Panc1 (cell line): ENCODE measurements at regions not wholly inside any gene's neighbourhood (a gene's known extent, or its start where the extent isn't known, plus 50 kb on each side); places are given as distances from the start of the nearest gene placed in this dataset.

Experiments
- ATAC-seq: fragments of 200-7000 bp; cut with Tn5 transposase; 2 replicates; pipeline ENCODE4 v1.9.1; 2020; ENCODE audit warnings: mild to moderate bottlenecking, moderate library complexity
- BruUV-seq: library from RNA; stranded (reverse); fragments of 400-500 nt; replicated peaks from 2 replicates; lab custom pipeline; 2021; lab: Mats Ljungman, UMichigan
- CTCF ChIA-PET: fragments of 300-600 bp; sonication (Branson Sonifier 250); formaldehyde crosslinking; loops from one replicate; lab custom pipeline; 2022; ENCODE audit warnings: antibody characterized with exemption; lab: Charles Lee
- POLR2A ChIA-PET: fragments of 300-600 bp; sonication (Branson Sonifier 250); formaldehyde crosslinking; loops from one replicate; lab custom pipeline; 2022; ENCODE audit warnings: antibody characterized with exemption; lab: Charles Lee
- DNase-seq: peaks from one replicate; pipeline ENCODE4 v3.0.0-alpha.2; 2010; ENCODE audit warnings: low read depth, low spot score
- H3K27ac ChIP-seq: 2 replicates; pipeline ENCODE4 v1.5.1; 2011; ENCODE audit warnings: mild to moderate bottlenecking, low read length, inconsistent platforms
- H3K27me3 ChIP-seq: fragments of 200-500 bp; sonication (Bioruptor generic); 2 replicates; pipeline ENCODE4 v1.6.0; 2014; ENCODE audit warnings: low read length, inconsistent platforms; ENCODE audit not compliant: control insufficient read depth, insufficient read depth
- H3K36me3 ChIP-seq: fragments of 200-500 bp; sonication (Bioruptor generic); 2 replicates; pipeline ENCODE4 v1.5.1; 2014; ENCODE audit warnings: inconsistent platforms, mild to moderate bottlenecking, low read length, moderate library complexity; ENCODE audit not compliant: control insufficient read depth, insufficient read depth
- H3K4me1 ChIP-seq: 2 replicates; pipeline ENCODE4 v1.5.1; 2011; ENCODE audit warnings: inconsistent platforms, mild to moderate bottlenecking, low read length, moderate library complexity; ENCODE audit not compliant: control insufficient read depth, insufficient read depth
- H3K4me3 ChIP-seq, 2 experiments: 2 replicates each; pipeline ENCODE4 v1.5.1; 2011 to 2012; ENCODE audit warnings: low read depth in 2 of 2, low read length in 2 of 2, mild to moderate bottlenecking in 2 of 2, inconsistent platforms in 1 of 2, moderate library complexity in 1 of 2
- H3K9me3 ChIP-seq: fragments of 200-500 bp; sonication (Bioruptor generic); 2 replicates; pipeline ENCODE4 v1.5.1; 2014; ENCODE audit warnings: low read depth, mild to moderate bottlenecking, inconsistent platforms, low read length, moderate library complexity; ENCODE audit not compliant: control insufficient read depth, insufficient read depth
- CTCF ChIP-seq: fragments of 450-650 bp; IDR thresholded peaks from 2 replicates; pipeline ENCODE4 v1.5.1; 2017; ENCODE audit warnings: mild to moderate bottlenecking
- POLR2AphosphoS5 ChIP-seq: IDR thresholded peaks from 2 replicates; pipeline ENCODE4 v1.6.1; 2012; ENCODE audit warnings: mild to moderate bottlenecking, low read depth, low read length, moderate library complexity
- REST ChIP-seq, 2 experiments: IDR thresholded peaks; 2 replicates each; pipeline ENCODE4 v1.6.1; 2011 to 2012; ENCODE audit warnings: low read depth in 2 of 2, control low read depth in 1 of 2, low read length in 1 of 2, mild to moderate bottlenecking in 1 of 2, moderate library complexity in 1 of 2; ENCODE audit not compliant: insufficient read depth in 1 of 2
- SIN3A ChIP-seq: IDR thresholded peaks from 2 replicates; pipeline ENCODE4 v1.6.1; 2012; ENCODE audit warnings: low read depth, mild to moderate bottlenecking, low read length, moderate library complexity, borderline replicate concordance; ENCODE audit not compliant: insufficient read depth
- TCF7L2 ChIP-seq: IDR thresholded peaks from 2 replicates; pipeline ENCODE4 v1.6.1; 2011; ENCODE audit warnings: mild to moderate bottlenecking, low read depth, low read length, inconsistent platforms
- in situ Hi-C: cut with HindIII; loops from 2 replicates; pipeline ENCODE4 v1.10.0; 2016; ENCODE audit warnings: low sequenced_read_pairs, low pct_unique_long_range_greater_than_20kb
- intact Hi-C: fragments of 100-400 bp; cut with micrococcal nuclease; formaldehyde crosslinking; loops from one replicate; pipeline ENCODE4 v1.10.0; 2022; ENCODE audit not compliant: unreplicated experiment

- ChIA-PET CTCF (no interaction called here), POLR2A (no interaction called here)
- TF ChIP-seq REST (IDR thresholded peaks at IDR 0.05; ENCODE audit: insufficient read depth in 1 of 2, low read depth in 2 of 2, low read length in 1 of 2) (no peak), SIN3A (no peak), TCF7L2 (no peak), POLR2AphosphoS5 (no peak), CTCF (no peak)
- DNase-seq (no peak), ATAC-seq (no peak)
- intact Hi-C loops: no loop called here
- BruUV-seq: no TSS peak
- Histone ChIP-seq H3K36me3 (no peaks in the 10 kb centered on the region), H3K4me1 (no peaks in the 10 kb centered on the region), H3K27ac (no peak overlapping the region), H3K27me3 (no peaks in the 10 kb centered on the region), H3K9me3 (no peaks in the 10 kb centered on the region), H3K4me3 (no peak overlapping the region)
- in situ Hi-C loops: no loop called here
These were observed 151.3 kb upstream of the SETMAR start for GRCh38 chr3:4151859-4152258.

- H3K27me3 ChIP-seq: no peaks in the 10 kb centered on the region
- H3K4me1 ChIP-seq: no peaks in the 10 kb centered on the region
- DNase-seq: no peak
- BruUV-seq: no TSS peak
- no peak overlapping the region for H3K4me3 ChIP-seq
- ChIA-PET POLR2A (no interaction called here), CTCF (no interaction called here)
- no peaks in the 10 kb centered on the region for H3K36me3 ChIP-seq
- TF ChIP-seq REST (IDR thresholded peaks at IDR 0.05; ENCODE audit: insufficient read depth in 1 of 2, low read depth in 2 of 2, low read length in 1 of 2): no peak
- no peak for TF ChIP-seq POLR2AphosphoS5
- no peak for TF ChIP-seq SIN3A
- TF ChIP-seq TCF7L2: no peak
- no peak for TF ChIP-seq CTCF
- H3K27ac ChIP-seq: no peak overlapping the region
- in situ Hi-C loops: no loop called here
- intact Hi-C loops: no loop called here
- ATAC-seq: no peak
- no peaks in the 10 kb centered on the region for H3K9me3 ChIP-seq
These were observed 149.4 kb upstream of the SETMAR start for GRCh38 chr3:4153771-4154170.
